CD4-positive, alpha-beta T cell treated with Interleukin-2 at 100 ng/mL for 4 hours (primary cell): ENCODE measurements at regions not wholly inside any gene's neighbourhood (a gene's known extent, or its start where the extent isn't known, plus 50 kb on each side); places are given as distances from the start of the nearest gene placed in this dataset.

Experiments
- DNase-seq: peaks from one replicate; pipeline ENCODE4 v3.0.0-alpha.2; 2020; ENCODE audit warnings: low spot score

GRCh38 chr3:56894881-56895431 is 93.2 kb upstream of the ARHGEF3 start:
- peak; percentile 39 for DNase-seq

- DNase-seq, result peak; percentile 57
Measured at GRCh38 chr3:56890448-56891091, 88.8 kb upstream of the ARHGEF3 start.

- DNase-seq, result no peak
Measured at GRCh38 chr3:56889131-56889530, 87.4 kb upstream of the ARHGEF3 start.

GRCh38 chr3:56887402-56888025 is 85.8 kb upstream of the ARHGEF3 start:
- DNase-seq, result peak; percentile 36

GRCh38 chr3:56886314-56886713 is 84.6 kb upstream of the ARHGEF3 start:
- no peak for DNase-seq

- no peak for DNase-seq
Measured at GRCh38 chr3:56885879-56886278, 84.1 kb upstream of the ARHGEF3 start.

GRCh38 chr3:56885453-56885852 is 83.7 kb upstream of the ARHGEF3 start:
- no peak for DNase-seq

- DNase-seq, result no peak
Measured at GRCh38 chr3:56884387-56884786, 82.6 kb upstream of the ARHGEF3 start.

GRCh38 chr3:56883828-56884227 is 82.1 kb upstream of the ARHGEF3 start:
- DNase-seq, result no peak

GRCh38 chr3:56882896-56883295 is 81.1 kb upstream of the ARHGEF3 start:
- no peak for DNase-seq

- no peak for DNase-seq
Measured at GRCh38 chr3:56881841-56882240, 80.1 kb upstream of the ARHGEF3 start.

- DNase-seq, result no peak
Measured at GRCh38 chr3:56880720-56881575, 79.2 kb upstream of the ARHGEF3 start.

- no peak for DNase-seq
Measured at GRCh38 chr3:56879436-56880215, 77.9 kb upstream of the ARHGEF3 start.

GRCh38 chr3:56878074-56878473 is 76.3 kb upstream of the ARHGEF3 start:
- DNase-seq, result peak; percentile 37

GRCh38 chr3:56876916-56877315 is 75.2 kb upstream of the ARHGEF3 start:
- no peak for DNase-seq

GRCh38 chr3:56874269-56874668 is 72.5 kb upstream of the ARHGEF3 start:
- DNase-seq, result no peak

GRCh38 chr3:56870436-56870835 is 68.7 kb upstream of the ARHGEF3 start:
- DNase-seq, result no peak

GRCh38 chr3:56869157-56869889 is 67.6 kb upstream of the ARHGEF3 start:
- DNase-seq, result no peak

GRCh38 chr3:56868706-56869105 is 67.0 kb upstream of the ARHGEF3 start:
- DNase-seq, result no peak

GRCh38 chr3:56867671-56868070 is 65.9 kb upstream of the ARHGEF3 start:
- no peak for DNase-seq

GRCh38 chr3:56864918-56865524 is 63.3 kb upstream of the ARHGEF3 start:
- no peak for DNase-seq
